H1 (cell line): ENCODE measurements at regions not wholly inside any gene's neighbourhood (a gene's known extent, or its start where the extent isn't known, plus 50 kb on each side); places are given as distances from the start of the nearest gene placed in this dataset.

ENCODE experiments used
- CTBP2 ChIP-seq: IDR thresholded peaks from 2 replicates; pipeline ENCODE4 v1.7.0; 2011; ENCODE audit warnings: borderline replicate concordance, mild to moderate bottlenecking, moderate library complexity, mixed read lengths, low read length; ENCODE audit not compliant: insufficient read depth, insufficient read length
- MAFK ChIP-seq: IDR thresholded peaks from 2 replicates; pipeline ENCODE4 v1.6.1; 2012; ENCODE audit warnings: low read depth, mild to moderate bottlenecking, improper control_type of control experiment, low read length
- NANOG ChIP-seq: IDR thresholded peaks from 2 replicates; pipeline ENCODE4 v1.6.1; 2011; ENCODE audit warnings: low read length, low read depth, mild to moderate bottlenecking, inconsistent platforms; ENCODE audit not compliant: insufficient read depth, poor library complexity, severe bottlenecking
- POLR2AphosphoS5 ChIP-seq: IDR thresholded peaks from 2 replicates; pipeline ENCODE4 v1.6.1; 2011; ENCODE audit warnings: low read depth, low read length
- RAD21 ChIP-seq, 2 experiments: IDR thresholded peaks in 1 of 2; conservative IDR thresholded peaks in 1 of 2; 2 replicates each; pipeline ENCODE4 v1.6.1; 2011; ENCODE audit warnings: low read depth in 2 of 2, low read length in 2 of 2, improper control_type of control experiment in 1 of 2, inconsistent platforms in 1 of 2, mild to moderate bottlenecking in 1 of 2, moderate library complexity in 1 of 2
- RXRA ChIP-seq: IDR thresholded peaks from 2 replicates; pipeline ENCODE4 v1.6.1; 2011; ENCODE audit warnings: low read depth, mild to moderate bottlenecking, low read length, moderate library complexity; ENCODE audit not compliant: insufficient read depth
- SP4 ChIP-seq: IDR thresholded peaks from 2 replicates; pipeline ENCODE4 v1.6.1; 2012; ENCODE audit warnings: low read length, inconsistent platforms
- TBP ChIP-seq: IDR thresholded peaks from 2 replicates; pipeline ENCODE4 v1.6.1; 2011; ENCODE audit warnings: low read depth, low read length, improper control_type of control experiment
- TEAD4 ChIP-seq: IDR thresholded peaks from 2 replicates; pipeline ENCODE4 v1.6.1; 2012; ENCODE audit warnings: low read depth, low read length, inconsistent platforms, mixed read lengths
- TF ChIP-seq, protein P1 (sequence below), 3 experiments: IDR thresholded peaks; 1 replicate in 2 of 3; 2 replicates in 1 of 3; pipeline versions ENCODE4 v1.5.1 to v1.6.1; 2011; ENCODE audit warnings: low read length in 3 of 3, mild to moderate bottlenecking in 3 of 3, inconsistent platforms in 2 of 3, low read depth in 1 of 3, moderate library complexity in 1 of 3; ENCODE audit not compliant: insufficient read depth in 1 of 3; ENCODE audit errors: control extremely low read depth in 1 of 3

GRCh38 chrX:131677655-131678628 is 134.1 kb downstream of the OR13H1 start (continued):
- TF ChIP-seq TEAD4 (0 out of 2 replicates have a peak, but pooled peaks have one; percentile 35), RAD21 (IDR thresholded peaks at IDR 0.05 in 1 of 2, conservative IDR thresholded peaks at IDR 0.05 in 1 of 2; ENCODE audit: low read depth in 2 of 2, low read length in 2 of 2) (peak; percentile 79 to 84), SP4 (no peak), RXRA (no peak), TBP (no peak), POLR2AphosphoS5 (no peak), MAFK (no peak), CTBP2 (no peak), NANOG (no peak)
- TF ChIP-seq, protein P1, sequence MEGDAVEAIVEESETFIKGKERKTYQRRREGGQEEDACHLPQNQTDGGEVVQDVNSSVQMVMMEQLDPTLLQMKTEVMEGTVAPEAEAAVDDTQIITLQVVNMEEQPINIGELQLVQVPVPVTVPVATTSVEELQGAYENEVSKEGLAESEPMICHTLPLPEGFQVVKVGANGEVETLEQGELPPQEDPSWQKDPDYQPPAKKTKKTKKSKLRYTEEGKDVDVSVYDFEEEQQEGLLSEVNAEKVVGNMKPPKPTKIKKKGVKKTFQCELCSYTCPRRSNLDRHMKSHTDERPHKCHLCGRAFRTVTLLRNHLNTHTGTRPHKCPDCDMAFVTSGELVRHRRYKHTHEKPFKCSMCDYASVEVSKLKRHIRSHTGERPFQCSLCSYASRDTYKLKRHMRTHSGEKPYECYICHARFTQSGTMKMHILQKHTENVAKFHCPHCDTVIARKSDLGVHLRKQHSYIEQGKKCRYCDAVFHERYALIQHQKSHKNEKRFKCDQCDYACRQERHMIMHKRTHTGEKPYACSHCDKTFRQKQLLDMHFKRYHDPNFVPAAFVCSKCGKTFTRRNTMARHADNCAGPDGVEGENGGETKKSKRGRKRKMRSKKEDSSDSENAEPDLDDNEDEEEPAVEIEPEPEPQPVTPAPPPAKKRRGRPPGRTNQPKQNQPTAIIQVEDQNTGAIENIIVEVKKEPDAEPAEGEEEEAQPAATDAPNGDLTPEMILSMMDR (IDR thresholded peaks at IDR 0.05; ENCODE audit: control extremely low read depth in 1 of 3, insufficient read depth in 1 of 3, low read depth in 1 of 3, low read length in 3 of 3) = peak; percentile 67 to 72 (median 70)
